ENCODE measurements at regions not wholly inside any gene's neighbourhood (a gene's known extent, or its start where the extent isn't known, plus 50 kb on each side); places are given as distances from the start of the nearest gene placed in this dataset.

GRCh38 chr2:20563251-20563650 is 87.6 kb downstream of the HS1BP3 start:
- no peak overlapping the region for H3K27ac ChIP-seq (ENCODE audit: low read depth, low read length)
- ChIA-PET POLR2A (no interaction called here), CTCF (interaction anchor here (0.8 to 1.3 kb wide), 3 partner anchors 73 to 119 kb away, joined by 3 to 5 read pairs (median 4); partner anchors contain the start of gene HS1BP3)

GRCh38 chr2:20563833-20564232 is 87.1 kb downstream of the HS1BP3 start:
- Histone ChIP-seq H3K9me3 (ENCODE audit: control insufficient read depth, insufficient read depth, low read length) (no peaks in the 10 kb centered on the region), H3K27ac (ENCODE audit: low read depth, low read length) (no peak overlapping the region), H3K4me3 (ENCODE audit: low read depth, low read length) (no peak overlapping the region), H3K27me3 (ENCODE audit: control insufficient read depth, insufficient read depth, low read length) (peaks cover 3% of the 10 kb centered on the region)
- no peak for DNase-seq (ENCODE audit: low read depth, low spot score)
- TF ChIP-seq CTCF (IDR thresholded peaks at IDR 0.05; ENCODE audit: low read depth, low read length): no peak
- ChIA-PET CTCF (interaction anchor here (0.6 to 1.3 kb wide), 3 partner anchors 54 to 120 kb away, joined by 3 to 5 read pairs (median 4); partner anchors contain the start of gene HS1BP3), POLR2A (no interaction called here)

More at GRCh38 chr2:20563251-20563650, 87.6 kb downstream of the HS1BP3 start:
- no peak overlapping the region for H3K4me3 ChIP-seq (ENCODE audit: low read depth, low read length)
- H3K27me3 ChIP-seq (ENCODE audit: control insufficient read depth, insufficient read depth, low read length): peaks cover 3% of the 10 kb centered on the region
- no peak for DNase-seq (ENCODE audit: low read depth, low spot score)
- H3K9me3 ChIP-seq (ENCODE audit: control insufficient read depth, insufficient read depth, low read length): no peaks in the 10 kb centered on the region
- no peak for TF ChIP-seq CTCF (IDR thresholded peaks at IDR 0.05; ENCODE audit: low read depth, low read length)

- no peak overlapping the region for H3K27ac ChIP-seq (ENCODE audit: low read depth, low read length)
- no peaks in the 10 kb centered on the region for H3K9me3 ChIP-seq (ENCODE audit: control insufficient read depth, insufficient read depth, low read length)
- no peak overlapping the region for H3K4me3 ChIP-seq (ENCODE audit: low read depth, low read length)
- DNase-seq (ENCODE audit: low read depth, low spot score): no peak
- POLR2A ChIA-PET: interaction anchor here (1.1 kb wide), 1 partner anchor 118 kb away, joined by 8 read pairs; the partner anchor contains the start of gene RHOB
- TF ChIP-seq CTCF (IDR thresholded peaks at IDR 0.05; ENCODE audit: low read depth, low read length): no peak
- CTCF ChIA-PET: no interaction called here
- peaks cover 3% of the 10 kb centered on the region for H3K27me3 ChIP-seq (ENCODE audit: control insufficient read depth, insufficient read depth, low read length)
These were observed 85.7 kb downstream of the HS1BP3 start for GRCh38 chr2:20565101-20565622.

GRCh38 chr2:20565623-20566236 is 85.2 kb downstream of the HS1BP3 start:
- Histone ChIP-seq H3K4me3 (ENCODE audit: low read depth, low read length) (no peak overlapping the region), H3K27ac (ENCODE audit: low read depth, low read length) (no peak overlapping the region), H3K27me3 (ENCODE audit: control insufficient read depth, insufficient read depth, low read length) (peaks cover 3% of the 10 kb centered on the region), H3K9me3 (ENCODE audit: control insufficient read depth, insufficient read depth, low read length) (no peaks in the 10 kb centered on the region)
- POLR2A ChIA-PET: interaction anchor here (1.1 kb wide), 1 partner anchor 119 kb away, joined by 8 read pairs; the partner anchor contains the start of gene RHOB
- no peak for TF ChIP-seq CTCF (IDR thresholded peaks at IDR 0.05; ENCODE audit: low read depth, low read length)
- DNase-seq (ENCODE audit: low read depth, low spot score): no peak
- CTCF ChIA-PET: interaction anchor here (0.8 kb wide), 1 partner anchor 20 kb away, joined by 3 read pairs; no protein-coding TSS in a partner anchor

- Histone ChIP-seq H3K27me3 (ENCODE audit: control insufficient read depth, insufficient read depth, low read length) (peaks cover 3% of the 10 kb centered on the region), H3K27ac (ENCODE audit: low read depth, low read length) (no peak overlapping the region), H3K9me3 (ENCODE audit: control insufficient read depth, insufficient read depth, low read length) (no peaks in the 10 kb centered on the region; the same call in 1 of the 2 replicates), H3K4me3 (ENCODE audit: low read depth, low read length) (no peak overlapping the region)
- TF ChIP-seq CTCF (IDR thresholded peaks at IDR 0.05; ENCODE audit: low read depth, low read length): no peak
- no peak for DNase-seq (ENCODE audit: low read depth, low spot score)
- POLR2A ChIA-PET: interaction anchor here (1.1 kb wide), 1 partner anchor 119 kb away, joined by 8 read pairs; the partner anchor contains the start of gene RHOB
- CTCF ChIA-PET: interaction anchor here (0.8 kb wide), 1 partner anchor 20 kb away, joined by 3 read pairs; no protein-coding TSS in a partner anchor
These were observed 84.6 kb downstream of the HS1BP3 start for GRCh38 chr2:20566331-20566730.

All from AG04450 (cell line).